ENCODE measurements at regions not wholly inside any gene's neighbourhood (a gene's known extent, or its start where the extent isn't known, plus 50 kb on each side); places are given as distances from the start of the nearest gene placed in this dataset.

DNA sequence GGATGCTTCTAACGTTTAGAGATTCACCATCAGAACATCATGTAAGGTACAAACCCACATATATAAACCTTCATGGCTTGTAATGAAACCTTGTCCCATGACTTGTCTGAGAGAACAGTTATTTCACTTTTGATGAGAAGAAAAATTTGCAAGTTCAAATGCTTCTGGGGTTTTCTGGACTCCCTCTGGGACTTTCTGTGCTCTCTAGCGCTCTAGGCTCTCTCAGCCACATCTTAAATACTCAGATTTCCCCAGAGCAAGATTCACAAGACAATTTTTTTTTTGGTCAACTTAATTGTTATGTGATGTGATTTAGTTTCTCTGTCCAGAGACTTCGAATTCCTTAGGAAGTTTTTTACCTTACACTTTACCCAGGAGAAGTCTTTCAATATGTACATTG lies 282.8 kb upstream of the EDNRB start:
- no peak for DNase-seq

- no peak for DNase-seq
Measured at GRCh38 chr13:78198821-78199220, 280.2 kb upstream of the EDNRB start.

- DNase-seq = no peak
Measured at GRCh38 chr13:78198419-78198818, 279.8 kb upstream of the EDNRB start.

GRCh38 chr13:78197231-78197630 lies 278.6 kb upstream of the EDNRB start:
- DNase-seq = no peak

DNA sequence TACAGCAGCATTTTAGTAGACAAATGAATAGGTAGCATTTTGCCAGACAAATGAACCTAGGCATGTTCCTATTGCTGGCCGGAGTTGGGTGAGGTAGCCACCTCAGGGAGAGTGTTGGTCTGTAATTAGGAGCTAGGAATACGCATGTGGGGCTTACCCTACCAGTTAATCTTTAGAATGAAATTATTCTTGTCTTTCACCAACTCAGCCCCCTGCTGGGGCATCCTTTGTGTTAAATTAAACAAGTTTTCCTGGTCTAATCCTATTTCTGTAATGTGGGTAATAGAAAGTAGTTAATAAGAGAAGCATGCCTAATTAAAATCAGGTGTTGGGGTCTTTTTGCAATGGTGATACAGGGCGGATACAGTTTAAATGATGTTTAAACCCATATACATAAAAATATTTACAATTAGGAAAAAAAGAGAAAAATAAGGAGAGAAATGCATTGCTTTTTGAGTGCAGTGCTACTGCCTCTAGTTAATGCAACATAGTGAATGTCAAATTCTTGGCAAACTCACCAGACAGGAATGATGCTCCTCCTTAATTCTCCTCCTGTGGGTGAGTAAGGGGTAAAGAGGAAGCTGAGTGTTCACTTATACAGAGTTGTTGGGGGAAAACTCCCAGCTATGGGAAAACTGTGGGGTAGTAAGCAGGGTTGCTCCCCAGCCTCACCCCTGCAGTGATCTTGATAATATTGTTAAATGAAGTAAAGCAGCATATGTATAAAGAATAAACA lies 276.4 kb upstream of the EDNRB start:
- DNase-seq = no peak

GRCh38 chr13:78193846-78194245 lies 275.2 kb upstream of the EDNRB start:
- DNase-seq = no peak

DNA sequence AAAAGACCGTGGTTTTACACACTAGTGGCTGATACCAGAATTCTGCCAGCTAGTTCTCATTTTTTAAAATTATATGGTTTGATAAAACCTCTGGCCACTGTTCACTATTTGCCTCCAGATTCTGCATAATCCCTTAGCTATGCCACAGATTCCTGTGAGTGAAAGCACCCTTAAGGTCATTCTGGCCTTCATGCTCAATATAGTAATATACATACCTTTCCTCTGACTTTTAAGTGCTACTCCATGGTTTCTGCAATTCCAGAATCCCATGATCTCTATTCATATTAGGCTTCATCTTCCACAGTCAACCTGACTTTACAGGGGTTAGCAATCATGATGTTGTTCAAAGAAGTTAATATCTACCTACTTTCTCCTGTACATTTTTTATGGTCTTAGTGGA lies 274.1 kb upstream of the EDNRB start:
- DNase-seq = no peak

GRCh38 chr13:78190296-78190695 lies 271.7 kb upstream of the EDNRB start:
- DNase-seq = no peak

DNA sequence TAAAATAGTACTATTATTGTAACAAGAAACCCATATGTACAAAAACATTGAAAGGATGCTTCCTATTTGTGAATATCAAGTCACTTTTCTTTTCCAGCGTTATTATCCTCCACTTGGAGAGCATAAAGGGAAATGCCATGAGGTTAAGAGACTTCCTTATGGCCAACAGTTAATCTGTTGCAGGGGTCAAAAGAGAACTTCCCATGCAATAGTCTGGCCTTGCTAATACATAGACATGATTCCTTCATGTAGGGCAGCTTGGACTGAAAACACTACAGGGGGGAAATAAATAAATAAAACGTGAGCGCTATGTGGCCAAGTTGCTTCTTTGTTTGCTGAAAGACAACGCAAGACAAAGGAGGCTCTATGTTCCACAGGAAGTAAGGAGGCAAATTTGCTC lies 269.1 kb upstream of the EDNRB start:
- DNase-seq = no peak

DNA sequence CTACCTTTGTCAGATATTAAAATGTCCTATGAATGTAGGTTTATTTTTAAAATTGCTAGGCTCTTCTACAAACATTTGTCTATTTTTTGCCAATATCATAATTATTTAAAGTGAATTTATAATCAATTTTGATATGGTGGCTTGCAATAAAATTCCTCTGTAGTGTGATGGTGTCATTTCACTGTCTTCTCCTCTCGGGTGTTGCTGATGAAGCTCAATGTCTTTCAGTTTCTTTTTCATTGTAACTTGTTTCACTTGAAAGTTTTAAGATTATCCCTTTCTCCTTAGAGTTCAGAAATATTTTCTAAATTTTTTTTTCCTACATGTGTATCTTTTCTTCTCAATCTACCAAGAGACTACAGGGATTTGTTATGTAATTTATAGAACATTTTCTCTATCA lies 267.1 kb upstream of the EDNRB start:
- no peak for DNase-seq

DNA sequence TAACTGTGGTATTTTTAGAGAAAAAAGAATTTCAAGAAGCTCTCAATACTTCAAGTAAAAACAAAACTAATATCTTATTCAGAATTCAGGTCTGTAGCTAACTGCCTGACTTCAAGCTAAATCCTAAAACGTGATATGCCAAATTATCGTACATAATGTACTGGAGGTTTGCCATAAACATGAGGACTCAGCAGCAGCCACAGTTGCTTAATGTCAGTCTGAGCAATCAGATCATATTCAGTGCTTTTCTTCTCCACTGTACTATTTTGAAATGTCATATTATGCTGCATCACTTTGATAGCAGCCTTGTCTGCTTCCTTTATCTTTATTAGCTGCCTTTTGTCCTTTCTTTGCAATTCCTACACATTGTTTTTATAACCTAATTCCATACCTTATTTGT lies 265.1 kb upstream of the EDNRB start:
- no peak for DNase-seq

GRCh38 chr13:78182813-78183212 lies 264.2 kb upstream of the EDNRB start:
- DNase-seq = no peak

DNA sequence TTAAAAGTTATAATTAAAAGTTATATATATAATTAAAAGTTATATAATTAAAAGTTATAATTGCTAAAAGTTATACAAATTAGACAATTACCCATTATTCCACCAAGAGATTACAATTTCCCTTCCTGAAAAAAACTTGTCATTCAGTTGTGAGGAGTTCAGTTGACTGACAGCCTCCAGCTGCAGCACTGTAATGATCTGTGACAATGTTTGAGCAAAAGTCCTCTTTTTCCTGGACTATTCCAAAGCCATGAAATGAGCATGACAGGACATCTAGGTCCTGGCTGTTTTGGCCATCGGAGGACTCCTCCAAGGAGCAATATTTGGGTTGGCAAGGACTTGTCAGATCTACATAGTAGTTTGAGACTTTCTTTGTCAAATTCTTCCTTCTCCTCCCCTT lies 258.7 kb upstream of the EDNRB start:
- no peak for DNase-seq

DNA sequence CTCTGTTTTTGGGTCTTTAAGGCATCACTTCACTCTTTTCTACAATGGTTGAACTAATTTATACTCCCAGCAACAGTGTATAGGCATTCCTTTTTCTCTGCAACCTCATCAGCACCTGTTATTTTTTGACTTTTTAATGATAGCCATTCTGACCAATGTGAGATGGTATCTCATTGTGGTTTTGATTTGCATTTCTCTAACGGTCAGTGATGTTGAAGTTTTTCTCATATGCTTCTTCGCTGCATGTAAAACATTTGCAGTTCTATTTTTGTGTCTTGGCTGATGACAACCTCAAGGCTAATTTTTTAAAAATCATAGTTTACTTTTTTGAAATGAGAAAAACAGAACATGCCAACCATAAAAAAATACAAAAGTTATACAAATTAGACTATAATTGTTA lies 258.2 kb upstream of the EDNRB start:
- DNase-seq = no peak

DNA sequence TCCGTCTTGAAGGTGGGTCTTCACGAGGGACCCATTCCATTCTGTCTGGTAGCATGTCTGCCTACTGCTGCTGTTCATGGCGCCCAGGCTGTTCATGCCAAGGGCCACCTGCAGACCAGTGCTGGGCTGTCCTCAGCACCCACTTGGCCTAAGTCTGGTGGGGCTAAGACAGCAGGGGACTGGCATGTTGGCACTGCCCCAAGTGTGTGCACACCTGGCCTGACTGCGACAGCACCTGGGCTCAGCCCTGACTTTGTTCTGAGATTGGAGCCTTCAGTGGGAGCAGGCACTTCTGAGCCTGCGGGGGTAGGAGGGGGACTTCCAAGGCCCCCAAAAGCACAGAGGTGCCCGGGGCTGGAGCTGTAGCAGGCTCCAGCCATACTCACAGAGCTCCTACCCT lies 250.8 kb upstream of the EDNRB start:
- DNase-seq = no peak

GRCh38 chr13:78168981-78169380 lies 250.3 kb upstream of the EDNRB start:
- DNase-seq = no peak

- no peak for DNase-seq
Measured at GRCh38 chr13:78161266-78161665, 242.6 kb upstream of the EDNRB start.

GRCh38 chr13:78160793-78161192 lies 242.2 kb upstream of the EDNRB start:
- no peak for DNase-seq

GRCh38 chr13:78152415-78152814 lies 233.8 kb upstream of the EDNRB start:
- no peak for DNase-seq

GRCh38 chr13:78147905-78148304 lies 229.3 kb upstream of the EDNRB start:
- no peak for DNase-seq

GRCh38 chr13:78145276-78145675 lies 226.6 kb upstream of the EDNRB start:
- DNase-seq = no peak

- DNase-seq = no peak
Measured at GRCh38 chr13:78139765-78140164, 221.1 kb upstream of the EDNRB start.

GRCh38 chr13:78138756-78139155 lies 220.1 kb upstream of the EDNRB start:
- DNase-seq = no peak

DNA sequence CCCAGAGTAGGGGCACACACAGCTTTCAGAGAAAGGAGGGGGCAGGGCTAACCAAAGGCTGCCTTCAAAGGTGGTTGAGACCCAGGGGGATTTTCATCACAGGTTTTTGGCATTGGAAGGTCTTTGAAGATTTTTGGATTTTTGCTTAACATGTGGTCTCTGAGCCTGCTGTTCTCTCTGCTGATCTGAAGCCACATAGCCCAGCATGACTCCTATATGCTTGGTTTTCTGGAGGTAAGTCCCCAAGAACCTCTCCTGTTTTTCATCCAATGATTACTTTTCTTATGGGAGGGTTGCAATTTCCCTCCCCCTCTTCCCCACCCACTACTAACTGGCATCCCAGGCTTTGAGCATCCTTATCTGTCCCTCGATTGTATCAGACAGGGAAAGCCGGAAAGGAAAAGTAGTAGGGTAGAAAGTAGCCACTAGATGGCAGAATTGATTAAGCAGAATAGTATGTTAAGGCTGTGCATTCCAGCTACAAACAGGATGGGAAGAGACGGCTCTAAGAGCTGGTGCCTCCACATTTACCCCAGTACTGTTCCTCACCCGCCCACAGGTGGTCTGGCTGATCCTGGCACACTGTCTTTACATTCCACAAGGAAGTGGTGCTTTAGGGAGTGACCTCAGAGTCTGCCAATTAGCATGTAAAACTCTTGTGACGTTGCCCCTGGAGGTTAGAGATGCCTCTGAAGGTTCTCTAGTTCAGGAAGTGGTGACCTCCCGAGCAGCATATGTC lies 218.9 kb upstream of the EDNRB start:
- no peak for DNase-seq

GRCh38 chr13:78136966-78137365 lies 218.3 kb upstream of the EDNRB start:
- no peak for DNase-seq

Measured in stimulated activated CD4-positive, alpha-beta T cell treated with anti-CD3 and anti-CD28 coated beads, Interleukin-4, amount 100 ng/mL, for 24 hours (primary cell).